Neuronal stem cell (in vitro differentiated cells): ENCODE measurements at regions not wholly inside any gene's neighbourhood (a gene's known extent, or its start where the extent isn't known, plus 50 kb on each side); places are given as distances from the start of the nearest gene placed in this dataset.
A peak's percentile ranks its signal among the peaks of the same experiment; 100 is the strongest.

Experiments used
- DNase-seq: peaks from one replicate; pipeline ENCODE4 v3.0.0-alpha.2; 2013; ENCODE audit warnings: low spot score
- H2AFZ ChIP-seq: one replicate; pipeline ENCODE4 v1.6.1; 2013; ENCODE audit warnings: mild to moderate bottlenecking, low read length, inconsistent platforms
- H2AK5ac ChIP-seq: 2 replicates; pipeline ENCODE4 v1.6.1; 2013; ENCODE audit warnings: low read depth, mild to moderate bottlenecking, inconsistent platforms, low read length, moderate library complexity, mixed read lengths
- H2BK120ac ChIP-seq: 2 replicates; pipeline ENCODE4 v1.6.1; 2013; ENCODE audit warnings: low read depth, mild to moderate bottlenecking, inconsistent platforms, low read length, moderate library complexity, mixed read lengths
- H2BK12ac ChIP-seq: one replicate; pipeline ENCODE4 v1.6.1; 2013; ENCODE audit warnings: low read length, inconsistent platforms
- H2BK15ac ChIP-seq: 2 replicates; pipeline ENCODE4 v1.6.1; 2013; ENCODE audit warnings: mild to moderate bottlenecking, low read length, inconsistent platforms, mixed read lengths
- H2BK5ac ChIP-seq: one replicate; pipeline ENCODE4 v1.6.1; 2013; ENCODE audit warnings: inconsistent platforms, mild to moderate bottlenecking, low read length, moderate library complexity
- H3K14ac ChIP-seq: one replicate; pipeline ENCODE4 v1.6.1; 2013; ENCODE audit warnings: low read length, inconsistent platforms
- H3K18ac ChIP-seq: 2 replicates; pipeline ENCODE4 v1.6.1; 2013; ENCODE audit warnings: low read length, inconsistent platforms
- H3K23ac ChIP-seq: 2 replicates; pipeline ENCODE4 v1.6.1; 2013; ENCODE audit warnings: low read depth, mild to moderate bottlenecking, mixed read lengths, low read length, inconsistent platforms; ENCODE audit not compliant: poor library complexity
- H3K27ac ChIP-seq: replicated peaks from 3 replicates; pipeline ENCODE4 v1.5.1; 2013; ENCODE audit warnings: low read length, inconsistent platforms
- H3K27me3 ChIP-seq, 3 experiments: 2 replicates each; pipeline ENCODE4 v1.6.1; 2013; ENCODE audit warnings: low read length in 3 of 3, mild to moderate bottlenecking in 2 of 3, inconsistent platforms in 1 of 3, low read depth in 1 of 3, mixed read lengths in 1 of 3, moderate library complexity in 1 of 3; ENCODE audit not compliant: control insufficient read depth in 3 of 3, insufficient read depth in 3 of 3
- H3K36me3 ChIP-seq, 2 donors: replicated peaks in 1 of 2; 2 replicates each; pipeline ENCODE4 v1.6.1; 2013; ENCODE audit warnings: low read length in 2 of 2; ENCODE audit not compliant: control insufficient read depth in 2 of 2, insufficient read depth in 2 of 2
- H3K4ac ChIP-seq: 2 replicates; pipeline ENCODE4 v1.6.1; 2013; ENCODE audit warnings: inconsistent platforms, mild to moderate bottlenecking, low read length, moderate library complexity
- H3K4me1 ChIP-seq, 2 donors: 1 replicate in 1 of 2; 2 replicates in 1 of 2; pipeline ENCODE4 v1.6.1; 2013; ENCODE audit warnings: low read length in 2 of 2, low read depth in 1 of 2; ENCODE audit not compliant: control insufficient read depth in 2 of 2, insufficient read depth in 1 of 2
- H3K4me2 ChIP-seq: one replicate; pipeline ENCODE4 v1.6.1; 2013; ENCODE audit warnings: mild to moderate bottlenecking, low read length, inconsistent platforms; ENCODE audit not compliant: insufficient read depth, poor library complexity, severe bottlenecking
- H3K4me3 ChIP-seq, 2 donors: 2 replicates each; pipeline ENCODE4 v1.5.1; 2013; ENCODE audit warnings: low read length in 2 of 2, mild to moderate bottlenecking in 2 of 2, inconsistent platforms in 1 of 2, moderate library complexity in 1 of 2
- H3K79me1 ChIP-seq: one replicate; pipeline ENCODE4 v1.6.1; 2013; ENCODE audit warnings: low read depth, mild to moderate bottlenecking, inconsistent platforms, low read length, moderate library complexity
- H3K9ac ChIP-seq: one replicate; pipeline ENCODE4 v1.6.1; 2013; ENCODE audit warnings: mild to moderate bottlenecking, low read depth, low read length, inconsistent platforms; ENCODE audit not compliant: poor library complexity
- H3K9me3 ChIP-seq, 2 donors: replicated peaks in 1 of 2; 2 replicates each; pipeline versions ENCODE3 to v1.6.1; 2013; ENCODE audit warnings: low read length in 2 of 2, mild to moderate bottlenecking in 2 of 2, inconsistent platforms in 1 of 2, low read depth in 1 of 2, mixed read lengths in 1 of 2, moderate library complexity in 1 of 2; ENCODE audit not compliant: control insufficient read depth in 2 of 2, insufficient read depth in 1 of 2
- H4K8ac ChIP-seq: one replicate; pipeline ENCODE4 v1.6.1; 2013; ENCODE audit warnings: low read depth, mild to moderate bottlenecking, inconsistent platforms, low read length, moderate library complexity
- H4K91ac ChIP-seq: one replicate; pipeline ENCODE4 v1.6.1; 2013; ENCODE audit warnings: low read length, low read depth, mild to moderate bottlenecking, inconsistent platforms; ENCODE audit not compliant: poor library complexity
- WGBS, 2 donors: extraction: QIAGEN DNeasy Blood & Tissue Kit; methylation state at CpG; one replicate each; pipeline ENCODE4 v1.1.7; 2013; ENCODE audit warnings: missing lambda C conversion rate in 2 of 2, mixed read lengths in 1 of 2; ENCODE audit not compliant: insufficient read length in 2 of 2, insufficient replicate concordance in 1 of 2; ENCODE audit errors: extremely low coverage in 2 of 2; 5-methylcytosine and 5-hydroxymethylcytosine counted together

DNA sequence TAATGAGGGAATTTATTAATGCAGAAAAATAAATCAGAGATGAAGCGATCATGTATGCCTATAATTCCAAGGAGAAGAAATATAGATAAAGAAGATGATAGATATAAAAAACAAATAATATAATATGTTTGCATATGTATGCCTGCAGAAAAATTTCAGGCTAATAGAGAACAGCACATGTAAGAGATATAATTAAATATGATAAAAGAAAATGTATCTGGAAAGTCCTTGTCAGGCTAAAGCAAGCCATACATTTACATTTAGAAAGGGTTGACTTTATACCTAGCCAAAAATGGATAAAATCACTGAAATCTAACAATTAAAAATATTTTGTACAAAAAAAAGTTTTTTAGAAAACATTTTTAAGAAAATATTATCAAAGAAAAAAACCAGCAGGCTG lies 454.1 kb downstream of the C6orf118 start:
- WGBS, 2 donors, result no CpG with 5 or more reads among the region's 1 CpG

DNA sequence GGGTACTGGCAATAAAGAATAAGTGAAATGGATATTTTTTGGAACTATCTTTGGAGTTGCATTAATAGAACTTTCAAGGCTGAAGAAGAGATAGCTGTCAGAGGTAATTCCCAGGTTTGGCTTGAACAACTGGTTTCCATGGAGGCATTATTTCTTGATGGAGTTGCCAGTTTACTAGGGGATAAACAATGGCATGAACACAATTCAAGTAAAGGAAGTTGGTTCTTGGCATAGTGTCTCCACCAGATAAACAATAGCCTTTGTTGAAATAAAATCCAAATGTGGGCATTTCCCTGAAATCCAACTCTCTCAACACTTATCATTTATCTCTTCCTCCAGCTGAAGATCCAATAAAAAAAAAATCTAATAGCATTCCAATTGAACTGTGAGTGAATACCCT lies 454.9 kb downstream of the C6orf118 start:
- H3K9ac ChIP-seq, result no peak overlapping the region
- H3K18ac ChIP-seq, result no peak overlapping the region
- no peaks in the 10 kb centered on the region for H3K27me3 ChIP-seq
- H3K23ac ChIP-seq, result no peak overlapping the region
- no peak overlapping the region for H2BK5ac ChIP-seq
- no peak overlapping the region for H3K4ac ChIP-seq
- no peak overlapping the region for H2AFZ ChIP-seq
- no peak overlapping the region for H2BK12ac ChIP-seq
- no peaks in the 10 kb centered on the region for H3K4me1 ChIP-seq
- no peak overlapping the region for H3K4me2 ChIP-seq
- H4K8ac ChIP-seq, result no peak overlapping the region
- H2AK5ac ChIP-seq, result no peak overlapping the region
- H4K91ac ChIP-seq, result no peak overlapping the region
- DNase-seq, result no peak
- H2BK120ac ChIP-seq, result no peak overlapping the region
- no peak overlapping the region for H3K27ac ChIP-seq
- H3K36me3 ChIP-seq, result no peaks in the 10 kb centered on the region
- no peaks in the 10 kb centered on the region for H3K79me1 ChIP-seq
- no peak overlapping the region for H3K14ac ChIP-seq
- H2BK15ac ChIP-seq, result no peak overlapping the region
- H3K9me3 ChIP-seq, result no peaks in the 10 kb centered on the region
- no peak overlapping the region for H3K4me3 ChIP-seq

More for the DNA sequence above, 454.1 kb downstream of the C6orf118 start:
- Histone ChIP-seq H3K27ac (no peak overlapping the region), H3K23ac (no peak overlapping the region), H4K8ac (no peak overlapping the region), H2AFZ (no peak overlapping the region), H3K79me1 (no peaks in the 10 kb centered on the region), H3K9me3 (no peaks in the 10 kb centered on the region), H2AK5ac (no peak overlapping the region), H2BK5ac (no peak overlapping the region), H3K27me3 (no peaks in the 10 kb centered on the region), H2BK120ac (no peak overlapping the region), H3K9ac (no peak overlapping the region), H3K4me1 (no peaks in the 10 kb centered on the region), H3K4me2 (no peak overlapping the region), H4K91ac (no peak overlapping the region), H3K4me3 (no peak overlapping the region), H2BK15ac (no peak overlapping the region), H3K18ac (no peak overlapping the region), H3K4ac (no peak overlapping the region), H2BK12ac (no peak overlapping the region), H3K14ac (no peak overlapping the region), H3K36me3 (no peaks in the 10 kb centered on the region)
- DNase-seq, result no peak

DNA sequence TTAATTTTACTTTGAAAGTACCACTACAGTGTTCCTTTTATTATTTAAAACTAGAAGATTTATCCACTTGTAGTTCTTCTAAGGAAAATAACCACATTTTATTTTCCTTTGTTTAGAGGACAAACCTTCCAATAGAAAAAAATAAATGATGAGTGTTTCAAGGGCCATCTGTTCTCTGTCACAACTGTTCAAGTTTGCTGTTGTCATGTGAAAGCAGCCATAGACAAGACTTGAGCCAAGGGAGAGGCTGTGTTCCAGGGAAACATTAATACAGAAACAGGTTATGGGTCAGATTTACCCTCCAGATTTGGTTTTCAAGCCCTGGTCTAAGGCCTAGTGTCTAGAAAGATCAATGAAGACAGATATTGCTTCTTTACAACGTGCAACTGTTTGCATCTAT lies 463.6 kb downstream of the C6orf118 start:
- no CpG with 5 or more reads among the region's 1 CpG for WGBS, 2 donors
- Histone ChIP-seq H3K14ac (no peak overlapping the region), H3K4me1 (no peaks in the 10 kb centered on the region), H3K18ac (no peak overlapping the region), H3K4me2 (no peak overlapping the region), H2AK5ac (no peak overlapping the region), H2BK15ac (no peak overlapping the region), H3K36me3 (no peaks in the 10 kb centered on the region), H3K4me3 (no peak overlapping the region), H4K8ac (no peak overlapping the region), H3K4ac (no peak overlapping the region), H3K27ac (no peak overlapping the region), H3K23ac (no peak overlapping the region), H4K91ac (no peak overlapping the region), H2AFZ (peak overlapping the region; percentile 53), H2BK120ac (no peak overlapping the region), H2BK12ac (no peak overlapping the region), H2BK5ac (no peak overlapping the region), H3K27me3 (no peaks in the 10 kb centered on the region), H3K9ac (no peak overlapping the region), H3K9me3 (no peaks in the 10 kb centered on the region), H3K79me1 (no peaks in the 10 kb centered on the region)
- no peak for DNase-seq

DNA sequence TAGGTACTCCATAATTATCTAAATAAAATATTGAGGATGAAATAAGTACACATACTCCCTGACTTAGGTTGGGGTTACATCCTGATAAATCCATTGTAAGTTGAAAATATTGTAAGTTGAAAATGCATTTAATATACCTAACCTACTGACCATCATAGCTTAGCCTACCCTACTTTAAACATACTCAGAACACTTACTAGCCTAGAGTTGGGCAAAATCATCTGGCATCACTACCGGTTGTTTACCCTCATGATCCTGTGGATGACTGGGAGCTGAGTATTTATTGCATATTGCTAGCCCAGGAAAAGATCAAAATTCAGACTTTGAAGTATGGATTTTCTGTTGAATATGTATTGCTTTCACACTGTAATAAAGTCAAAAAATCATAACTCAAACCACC lies 467.3 kb downstream of the C6orf118 start:
- no peak overlapping the region for H3K18ac ChIP-seq
- no peaks in the 10 kb centered on the region for H3K27me3 ChIP-seq
- no peak overlapping the region for H3K4me3 ChIP-seq
- H2BK15ac ChIP-seq, result no peak overlapping the region
- no peak overlapping the region for H2AFZ ChIP-seq
- no peak overlapping the region for H3K14ac ChIP-seq
- H2AK5ac ChIP-seq, result no peak overlapping the region
- no peak overlapping the region for H3K27ac ChIP-seq
- no peak overlapping the region for H4K8ac ChIP-seq
- H2BK12ac ChIP-seq, result no peak overlapping the region
- H2BK120ac ChIP-seq, result no peak overlapping the region
- no CpG with 5 or more reads among the region's 1 CpG for WGBS, 2 donors
- no peak overlapping the region for H3K4ac ChIP-seq
- H3K23ac ChIP-seq, result no peak overlapping the region
- H3K9me3 ChIP-seq, result peaks cover 3 to 8% of the 10 kb centered on the region in 2 donors
- no peak overlapping the region for H3K4me2 ChIP-seq
- H3K79me1 ChIP-seq, result no peaks in the 10 kb centered on the region
- no peak overlapping the region for H2BK5ac ChIP-seq
- H3K9ac ChIP-seq, result no peak overlapping the region
- DNase-seq, result no peak
- H4K91ac ChIP-seq, result no peak overlapping the region
- H3K36me3 ChIP-seq, result no peaks in the 10 kb centered on the region
- H3K4me1 ChIP-seq, result no peaks in the 10 kb centered on the region
